Activated T-cell treated with anti-CD3 and anti-CD28 coated beads, Interleukin-2, amount 50 U/mL, for 4 hours (primary cell): ENCODE measurements at regions not wholly inside any gene's neighbourhood (a gene's known extent, or its start where the extent isn't known, plus 50 kb on each side); places are given as distances from the start of the nearest gene placed in this dataset.

Source experiments
- ATAC-seq, 2 donors: fragments of 200-7000 bp; cut with Tn5 transposase; one replicate each; pipeline ENCODE4 v1.10.0; 2021
- DNase-seq: peaks from one replicate; pipeline ENCODE4 v3.0.0-alpha.2; 2020
- H3K27me3 Mint-ChIP-seq: one replicate; pipeline ENCODE4 v1.8.0; 2021; ENCODE audit warnings: low read depth, mixed read lengths
- H3K36me3 Mint-ChIP-seq: one replicate; pipeline ENCODE4 v1.8.0; 2022; ENCODE audit warnings: mixed read lengths; ENCODE audit not compliant: insufficient read depth
- H3K4me1 Mint-ChIP-seq: one replicate; pipeline ENCODE4 v1.8.0; 2021; ENCODE audit warnings: low read depth, mixed read lengths
- H3K4me3 Mint-ChIP-seq: one replicate; pipeline ENCODE4 v1.8.0; 2021; ENCODE audit warnings: mild to moderate bottlenecking, moderate library complexity, mixed read lengths
- H3K9me3 Mint-ChIP-seq: one replicate; pipeline ENCODE4 v1.8.0; 2021; ENCODE audit warnings: mixed read lengths

DNA sequence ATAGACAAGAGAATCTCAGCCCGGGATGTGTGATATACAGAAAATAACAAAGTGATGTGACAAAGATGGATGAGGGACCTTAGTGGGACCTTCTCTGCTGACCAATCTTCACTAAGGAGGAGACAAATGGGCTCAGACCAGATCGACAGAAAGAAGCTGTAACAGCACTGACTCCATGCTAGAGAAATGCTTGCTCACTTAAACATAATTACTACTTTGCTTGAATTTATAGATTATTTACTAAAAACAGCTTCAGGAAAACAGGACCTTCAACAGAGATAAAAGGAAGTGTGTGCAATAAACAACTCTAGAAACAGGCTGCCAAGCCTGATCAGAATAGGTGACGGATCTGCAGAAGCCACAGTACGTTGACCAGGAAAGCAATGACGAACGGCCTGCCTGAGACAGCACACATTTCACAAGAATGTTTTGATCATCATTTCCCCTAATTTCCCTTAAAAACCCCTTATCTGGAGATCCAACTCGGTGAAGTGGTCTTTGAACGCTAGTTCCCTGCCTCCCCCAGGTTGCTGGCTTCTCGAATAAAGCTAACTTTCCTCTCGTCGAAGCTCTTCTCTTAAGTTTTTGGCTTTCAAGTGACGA, 98.4 kb upstream of the STEAP1B start:
- no peaks in the 10 kb centered on the region for H3K9me3 Mint-ChIP-seq
- DNase-seq (no peak), ATAC-seq (no peak)
- H3K36me3 Mint-ChIP-seq = no peaks in the 10 kb centered on the region
- no peak overlapping the region for H3K4me3 Mint-ChIP-seq
- no peaks in the 10 kb centered on the region for H3K4me1 Mint-ChIP-seq
- H3K27me3 Mint-ChIP-seq = peaks cover 11% of the 10 kb centered on the region

DNA sequence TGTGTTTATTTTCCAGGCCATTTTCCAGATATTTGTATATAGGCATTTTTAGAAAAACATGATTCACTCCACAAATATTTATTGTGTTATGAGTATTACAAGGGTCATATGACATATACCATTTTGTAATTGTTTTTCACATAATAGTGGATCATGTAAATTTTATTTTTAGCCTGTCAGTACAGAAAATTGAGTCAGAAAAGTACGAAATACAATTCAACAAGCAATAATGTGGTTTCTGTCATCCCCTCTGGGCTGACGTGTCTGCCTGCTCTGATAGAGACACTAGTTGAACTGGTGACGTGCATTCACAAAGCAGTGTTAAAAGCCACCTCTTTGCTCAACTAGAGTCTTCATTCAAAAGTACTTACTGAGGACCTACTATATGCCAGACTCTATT, 97.9 kb upstream of the STEAP1B start:
- Mint-ChIP-seq H3K27me3 (peaks cover 9% of the 10 kb centered on the region), H3K4me1 (no peaks in the 10 kb centered on the region), H3K4me3 (no peak overlapping the region), H3K36me3 (no peaks in the 10 kb centered on the region), H3K9me3 (no peaks in the 10 kb centered on the region)
- no peak for DNase-seq
- no peak for ATAC-seq

DNA sequence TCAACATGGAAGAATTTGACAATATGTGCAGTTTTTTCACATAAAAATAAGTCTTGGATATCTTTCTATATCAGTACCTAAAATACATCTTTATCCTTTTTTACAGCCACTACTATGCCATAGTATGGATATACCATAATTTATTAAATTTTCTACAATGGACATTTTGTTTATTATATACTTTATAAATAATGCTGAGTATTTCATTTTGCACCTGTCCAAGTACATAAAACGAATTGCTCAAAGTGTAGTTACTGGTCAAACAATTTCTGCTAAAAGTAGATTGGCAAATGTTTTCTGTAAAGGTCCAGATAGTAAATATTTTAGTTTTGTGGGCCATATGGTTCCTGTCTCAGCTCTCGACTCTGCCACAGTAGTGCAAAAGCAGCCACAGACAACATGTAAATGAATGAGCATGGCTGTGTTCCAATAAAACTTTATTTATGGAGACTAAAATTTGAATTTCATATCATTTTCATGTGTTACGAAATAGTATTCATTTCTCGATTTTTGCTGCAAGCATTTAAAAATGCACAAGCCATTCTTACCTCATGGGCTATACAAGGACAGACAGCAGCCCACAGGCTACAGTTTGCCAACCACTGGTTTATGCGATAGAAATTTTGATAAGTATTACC, 96.9 kb upstream of the STEAP1B start:
- H3K36me3 Mint-ChIP-seq = no peaks in the 10 kb centered on the region
- ATAC-seq = no peak
- peaks cover 10% of the 10 kb centered on the region for H3K27me3 Mint-ChIP-seq
- DNase-seq = no peak
- H3K4me3 Mint-ChIP-seq = no peak overlapping the region
- no peaks in the 10 kb centered on the region for H3K4me1 Mint-ChIP-seq
- H3K9me3 Mint-ChIP-seq = no peaks in the 10 kb centered on the region

DNA sequence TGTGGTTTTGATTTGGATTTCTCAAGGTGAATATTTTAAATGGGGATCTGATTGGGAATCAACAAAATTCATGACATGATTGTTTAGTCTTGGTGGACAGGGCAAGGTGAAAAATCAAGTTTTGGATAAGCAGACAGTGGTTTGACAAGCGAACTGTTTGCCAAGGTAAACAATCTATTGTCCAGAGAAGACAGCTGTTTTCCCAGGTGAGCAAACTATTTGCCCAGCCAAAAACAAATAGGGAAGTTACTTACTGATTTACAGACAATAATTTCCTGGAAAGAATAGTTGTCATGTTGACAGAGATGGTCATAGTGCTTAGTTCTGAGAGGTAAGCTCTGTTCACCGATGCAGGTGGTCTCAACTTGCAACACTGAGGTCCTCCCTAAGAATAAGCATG, 94.0 kb upstream of the STEAP1B start:
- DNase-seq (no peak), ATAC-seq (no peak)
- H3K4me1 Mint-ChIP-seq = no peaks in the 10 kb centered on the region
- H3K9me3 Mint-ChIP-seq = no peaks in the 10 kb centered on the region
- H3K36me3 Mint-ChIP-seq = no peaks in the 10 kb centered on the region
- H3K4me3 Mint-ChIP-seq = no peak overlapping the region
- H3K27me3 Mint-ChIP-seq = peaks cover 13% of the 10 kb centered on the region

DNA sequence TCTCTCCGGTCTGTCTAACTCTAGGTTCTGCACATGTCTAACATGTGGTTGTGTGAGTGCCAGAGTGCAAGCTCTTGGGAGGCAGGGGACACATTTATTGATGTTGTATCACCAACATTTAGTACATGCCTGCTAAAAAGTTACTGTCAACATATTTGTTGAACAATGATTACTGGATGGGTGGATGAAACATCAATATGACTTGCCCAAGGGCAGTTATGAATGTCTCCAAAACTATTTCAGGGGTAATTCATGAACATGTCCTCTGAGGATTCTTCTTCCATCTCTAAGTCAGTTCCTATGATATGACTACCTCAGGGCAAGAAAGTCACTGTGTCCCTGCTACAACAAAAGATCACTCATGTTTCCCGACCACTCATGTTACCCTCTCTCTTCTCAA, 91.3 kb upstream of the STEAP1B start:
- Mint-ChIP-seq H3K4me3 (no peak overlapping the region), H3K36me3 (no peaks in the 10 kb centered on the region), H3K4me1 (peaks cover 20% of the 10 kb centered on the region), H3K9me3 (no peaks in the 10 kb centered on the region), H3K27me3 (peaks cover 10% of the 10 kb centered on the region)
- DNase-seq = no peak
- ATAC-seq = no peak

DNA sequence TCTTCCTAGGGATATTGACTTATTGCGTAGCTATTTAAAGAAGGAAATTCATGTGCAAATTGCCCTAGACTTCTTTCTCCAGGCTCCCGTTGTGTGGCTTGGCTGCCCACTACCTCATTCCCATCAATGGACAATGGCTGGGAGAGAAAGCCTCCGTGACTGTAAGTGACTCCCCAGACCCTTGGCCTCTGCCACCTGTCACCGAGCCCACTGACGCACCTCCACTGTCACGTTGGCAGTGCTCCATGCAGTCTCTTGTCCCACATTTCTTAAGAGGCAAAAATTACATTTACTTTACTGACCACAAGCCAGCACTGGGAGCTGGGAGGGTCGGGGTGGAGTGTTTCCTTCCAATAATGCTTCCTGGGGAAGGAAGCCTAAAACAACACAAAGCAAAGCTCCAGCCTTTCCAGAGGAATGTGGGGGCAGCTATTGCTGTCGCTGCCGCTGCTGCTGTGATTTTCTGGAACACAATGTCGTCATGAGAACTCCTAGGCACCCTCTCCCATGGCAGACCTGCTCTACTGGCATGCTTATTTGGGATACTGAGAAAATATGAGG, 89.7 kb upstream of the STEAP1B start:
- DNase-seq (no peak), ATAC-seq (no peak)
- peaks cover 20% of the 10 kb centered on the region for H3K4me1 Mint-ChIP-seq
- no peaks in the 10 kb centered on the region for H3K36me3 Mint-ChIP-seq
- H3K27me3 Mint-ChIP-seq = peaks cover 7% of the 10 kb centered on the region
- H3K9me3 Mint-ChIP-seq = no peaks in the 10 kb centered on the region
- H3K4me3 Mint-ChIP-seq = no peak overlapping the region

DNA sequence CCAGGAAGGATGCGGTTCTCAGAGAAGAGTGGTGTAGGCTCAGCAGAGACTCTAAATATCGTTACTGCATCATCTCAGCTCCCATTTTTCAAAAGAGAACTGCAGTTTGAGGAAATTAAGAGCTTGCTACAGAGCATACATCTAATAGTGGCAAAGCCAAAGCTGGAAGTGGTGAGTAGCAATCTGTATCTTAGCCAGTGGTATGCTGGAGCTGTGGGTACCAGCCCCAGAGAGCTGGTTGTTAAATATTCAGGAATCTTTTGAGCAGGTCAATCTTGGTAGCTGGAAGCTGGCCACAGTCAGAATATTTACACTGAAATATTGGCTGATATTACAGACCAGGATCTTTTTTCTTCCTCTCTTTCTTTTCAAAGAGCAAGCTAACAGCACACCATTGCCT, 88.4 kb upstream of the STEAP1B start:
- peaks cover 20% of the 10 kb centered on the region for H3K4me1 Mint-ChIP-seq
- H3K4me3 Mint-ChIP-seq = no peak overlapping the region
- H3K27me3 Mint-ChIP-seq = peaks cover 6% of the 10 kb centered on the region
- no peak for ATAC-seq
- H3K9me3 Mint-ChIP-seq = no peaks in the 10 kb centered on the region
- H3K36me3 Mint-ChIP-seq = no peaks in the 10 kb centered on the region
- DNase-seq = no peak

DNA sequence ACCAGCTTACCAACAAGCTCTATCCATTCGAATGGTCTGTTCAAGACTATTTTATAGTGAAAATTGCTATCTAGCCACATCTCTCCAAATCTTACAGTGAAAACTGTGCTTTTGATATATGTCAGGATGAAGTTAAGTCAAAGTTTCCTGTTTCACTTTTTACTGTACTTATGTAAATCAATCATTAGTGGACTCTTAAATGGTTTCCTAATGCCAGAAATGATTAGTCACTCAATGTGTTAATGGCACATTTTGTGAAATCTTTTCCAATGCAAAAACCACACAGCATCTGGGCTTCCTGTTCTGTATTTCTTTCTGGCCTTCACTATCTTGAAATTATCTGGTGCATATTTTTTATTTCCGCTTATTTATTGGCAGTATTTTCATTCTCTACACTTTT, 87.3 kb upstream of the STEAP1B start:
- no peaks in the 10 kb centered on the region for H3K9me3 Mint-ChIP-seq
- peaks cover 20% of the 10 kb centered on the region for H3K4me1 Mint-ChIP-seq
- H3K27me3 Mint-ChIP-seq = peaks cover 5% of the 10 kb centered on the region
- DNase-seq (no peak), ATAC-seq (peak; percentile 18 to 25)
- H3K36me3 Mint-ChIP-seq = no peaks in the 10 kb centered on the region
- H3K4me3 Mint-ChIP-seq = no peak overlapping the region

DNA sequence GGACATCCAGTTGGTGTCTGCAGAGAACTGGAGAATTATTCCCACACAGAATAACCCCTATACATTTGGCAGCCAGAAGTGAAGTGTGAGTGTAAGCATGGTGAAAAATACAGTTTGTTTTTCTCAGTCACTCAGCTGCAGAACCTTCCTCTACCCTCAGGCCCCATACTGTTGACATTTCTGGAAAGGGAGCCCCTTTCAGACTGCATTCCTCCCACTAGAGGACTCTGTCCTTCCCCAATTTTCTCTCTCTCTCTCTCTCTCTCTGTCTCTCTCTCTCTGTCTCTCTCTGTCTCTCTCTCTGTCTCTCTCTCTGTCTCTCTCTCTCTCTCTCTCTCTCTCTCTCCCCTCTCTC, 86.8 kb upstream of the STEAP1B start:
- Mint-ChIP-seq H3K27me3 (peaks cover 5% of the 10 kb centered on the region), H3K36me3 (no peaks in the 10 kb centered on the region), H3K4me3 (no peak overlapping the region), H3K9me3 (no peaks in the 10 kb centered on the region), H3K4me1 (peaks cover 20% of the 10 kb centered on the region)
- DNase-seq (no peak), ATAC-seq (peak in 1 of 2 donors; percentile 33)

DNA sequence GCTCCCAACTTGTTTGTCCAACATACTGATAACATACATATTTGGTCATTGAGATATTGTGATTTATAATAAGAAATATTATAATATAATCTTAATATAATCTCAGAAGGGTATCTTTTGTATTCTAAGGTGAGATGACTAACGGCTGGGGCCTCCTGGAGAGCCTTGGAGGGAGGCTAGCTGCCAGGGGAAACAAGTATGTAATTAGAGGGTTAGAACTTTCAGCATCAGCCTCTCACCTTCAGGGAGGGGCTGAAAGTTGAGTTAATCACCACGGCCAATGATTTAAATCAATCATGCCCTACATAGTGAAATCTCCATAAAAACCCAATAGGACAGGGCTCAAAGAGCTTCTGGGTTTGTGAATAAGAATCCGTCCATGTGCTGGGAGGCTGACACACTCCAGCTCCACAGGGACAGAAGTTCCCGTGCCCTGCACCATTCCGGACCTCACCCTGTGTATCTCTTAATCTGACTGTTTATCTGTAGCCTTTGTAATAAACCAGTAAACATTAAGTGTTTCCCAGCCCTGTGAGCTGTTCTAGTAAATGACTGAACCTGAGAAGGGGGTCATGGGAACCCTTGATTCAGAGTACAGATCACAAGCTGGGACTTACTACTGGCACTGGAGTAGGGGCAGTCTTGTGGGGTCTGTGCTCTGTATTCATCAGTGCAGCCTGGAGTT, 86.3 kb upstream of the STEAP1B start:
- ATAC-seq (peak; percentile 30 to 46), DNase-seq (no peak)
- Mint-ChIP-seq H3K9me3 (no peaks in the 10 kb centered on the region), H3K27me3 (peaks cover 3% of the 10 kb centered on the region), H3K4me3 (no peak overlapping the region), H3K4me1 (peaks cover 20% of the 10 kb centered on the region), H3K36me3 (no peaks in the 10 kb centered on the region)

DNA sequence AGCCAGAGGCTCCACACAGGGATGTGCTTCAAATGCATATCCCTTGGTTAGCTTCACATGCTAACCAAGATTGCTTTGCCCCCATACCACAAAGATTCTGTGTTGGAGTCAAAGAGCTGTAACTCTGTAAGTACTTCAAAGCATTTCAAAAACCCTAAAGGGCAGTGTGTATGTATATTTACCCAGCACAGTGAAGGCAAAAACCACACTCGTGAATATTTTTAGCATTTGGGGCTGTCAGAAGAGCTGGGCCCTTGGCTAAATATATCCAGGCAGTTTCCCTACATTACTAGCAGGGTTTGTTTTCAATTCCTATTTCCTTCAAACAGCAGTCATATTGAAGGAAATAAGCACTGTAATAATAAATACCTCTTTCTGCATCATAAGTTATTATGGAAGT, 84.2 kb upstream of the STEAP1B start:
- DNase-seq = no peak
- peaks cover 3% of the 10 kb centered on the region for H3K27me3 Mint-ChIP-seq
- H3K9me3 Mint-ChIP-seq = no peaks in the 10 kb centered on the region
- peaks cover 20% of the 10 kb centered on the region for H3K4me1 Mint-ChIP-seq
- H3K4me3 Mint-ChIP-seq = no peak overlapping the region
- ATAC-seq = no peak
- H3K36me3 Mint-ChIP-seq = no peaks in the 10 kb centered on the region

DNA sequence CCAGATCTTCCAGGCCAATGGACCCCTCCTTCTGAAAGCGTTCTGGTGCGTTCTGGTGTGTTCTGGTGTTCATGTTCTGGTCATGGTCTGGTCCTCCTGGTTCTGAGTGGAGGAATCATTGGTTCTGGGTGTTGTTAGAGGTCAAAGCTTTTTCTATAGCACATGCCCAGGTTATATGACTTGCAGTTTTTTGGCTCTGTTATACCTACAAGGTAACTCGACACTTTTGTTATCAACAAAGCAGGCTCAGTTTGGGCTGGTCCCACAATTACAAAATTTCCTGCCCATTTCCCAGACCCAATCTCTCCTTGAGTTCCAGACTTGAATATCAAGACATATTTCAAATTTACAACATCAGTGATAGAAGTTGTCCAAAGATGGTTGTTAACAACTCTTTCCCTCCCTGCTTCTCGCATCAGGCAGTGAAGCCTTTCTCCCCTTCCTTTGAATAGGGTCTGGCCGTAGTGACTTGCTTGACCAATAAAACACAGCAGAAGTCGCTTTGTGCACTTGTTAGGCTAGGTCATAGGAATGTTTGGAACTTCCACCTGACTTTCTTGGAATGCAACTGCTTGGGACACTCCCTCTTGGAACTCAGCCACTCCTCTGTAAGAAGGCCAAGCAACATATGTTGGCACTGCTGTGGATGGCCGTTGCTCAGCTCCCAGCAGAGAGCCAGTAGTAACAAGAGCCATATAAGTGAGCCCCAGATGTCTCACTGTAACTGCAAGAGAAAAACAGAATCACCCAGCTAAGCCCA, 83.1 kb upstream of the STEAP1B start:
- Mint-ChIP-seq H3K36me3 (no peaks in the 10 kb centered on the region), H3K4me1 (peaks cover 19% of the 10 kb centered on the region), H3K4me3 (no peak overlapping the region), H3K9me3 (no peaks in the 10 kb centered on the region), H3K27me3 (peaks cover 3% of the 10 kb centered on the region)
- ATAC-seq (no peak), DNase-seq (no peak)

DNA sequence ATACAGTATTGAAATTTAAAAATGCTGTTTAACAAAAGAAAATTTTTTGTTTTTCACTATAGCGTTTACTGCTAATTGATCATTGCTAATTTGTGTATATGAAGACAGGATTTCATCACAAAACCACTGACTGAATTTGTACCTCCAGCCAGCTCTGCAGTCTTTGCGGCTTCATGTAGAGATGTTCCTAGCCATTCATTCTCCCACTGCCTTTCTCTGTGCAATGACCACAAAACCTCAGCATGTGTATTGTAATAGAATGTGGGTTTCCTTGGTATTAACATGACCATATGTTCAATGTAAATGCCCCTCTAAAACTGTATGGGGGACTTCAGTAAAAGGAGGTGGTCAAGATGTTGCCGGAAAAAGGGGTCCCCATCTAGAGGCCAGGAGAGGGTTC, 81.1 kb upstream of the STEAP1B start:
- peak in 1 of 2 donors; percentile 21 for ATAC-seq

DNA sequence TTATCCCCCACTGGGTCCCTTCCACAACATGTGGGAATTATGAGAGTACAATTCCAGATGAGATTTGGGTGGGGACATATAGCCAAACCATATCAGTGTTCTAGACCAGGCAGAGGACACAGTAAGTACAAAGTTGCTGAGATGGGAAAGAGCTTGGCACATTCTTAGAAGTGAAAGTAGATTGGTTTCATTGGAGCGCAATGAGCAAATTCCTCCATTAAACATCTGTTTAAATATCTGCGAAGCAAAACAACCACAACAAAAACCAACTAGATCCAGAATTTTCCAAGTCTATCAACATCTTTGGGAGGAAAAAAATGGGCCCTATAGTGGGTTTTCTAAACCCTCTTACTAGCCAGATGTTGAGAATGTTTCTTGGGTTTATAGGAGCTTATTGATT, 80.0 kb upstream of the STEAP1B start:
- no peak for DNase-seq
- H3K4me1 Mint-ChIP-seq = peaks cover 2% of the 10 kb centered on the region
- H3K9me3 Mint-ChIP-seq = no peaks in the 10 kb centered on the region
- H3K36me3 Mint-ChIP-seq = no peaks in the 10 kb centered on the region
- peaks cover 17% of the 10 kb centered on the region for H3K27me3 Mint-ChIP-seq
- no peak for ATAC-seq
- H3K4me3 Mint-ChIP-seq = no peak overlapping the region

More for the DNA sequence above, 81.1 kb upstream of the STEAP1B start:
- no peak for DNase-seq
- H3K4me1 Mint-ChIP-seq = peaks cover 2% of the 10 kb centered on the region
- no peaks in the 10 kb centered on the region for H3K9me3 Mint-ChIP-seq
- no peak overlapping the region for H3K4me3 Mint-ChIP-seq
- peaks cover 12% of the 10 kb centered on the region for H3K27me3 Mint-ChIP-seq
- H3K36me3 Mint-ChIP-seq = no peaks in the 10 kb centered on the region
